HCT116 (cell line): ENCODE measurements at regions not wholly inside any gene's neighbourhood (a gene's known extent, or its start where the extent isn't known, plus 50 kb on each side); places are given as distances from the start of the nearest gene placed in this dataset.

Experiments used
- ATAC-seq: fragments of 200-7000 bp; cut with Tn5 transposase; 2 replicates; pipeline ENCODE4 v1.9.1; 2020; ENCODE audit warnings: mild to moderate bottlenecking, moderate library complexity
- BruUV-seq: library from RNA; stranded (reverse); fragments of 400-500 nt; replicated peaks from 2 replicates; lab custom pipeline; 2021; lab: Mats Ljungman, UMichigan
- CTCF ChIA-PET: fragments of 300-600 bp; sonication (Branson Sonifier 250); formaldehyde crosslinking; loops from one replicate; lab custom pipeline; 2021; ENCODE audit warnings: antibody characterized with exemption; lab: Charles Lee
- POLR2A ChIA-PET: fragments of 300-600, 350-600 bp; sonication (Branson Sonifier 250); formaldehyde crosslinking; loops from one replicate; lab custom pipeline; 2021; ENCODE audit warnings: antibody characterized with exemption; lab: Charles Lee
- RAD21 ChIA-PET, 2 experiments: fragments of 300-600 bp; sonication (Branson Sonifier 250); formaldehyde crosslinking; loops; one replicate each; lab custom pipeline; 2023; ENCODE audit warnings: low total read pairs in 2 of 2; ENCODE audit not compliant: uncharacterized antibody in 2 of 2, unreplicated experiment in 2 of 2, low non-redundant PET in 1 of 2; lab: Charles Lee
- DNase-seq: peaks from one replicate; pipeline ENCODE4 v3.0.0-alpha.2; 2010; ENCODE audit warnings: low read depth, low spot score
- H2AFZ ChIP-seq: fragments of 200-600 bp; shearing (Covaris generic), sonication (generic); 2 replicates; pipeline ENCODE4 v1.6.1; 2017; ENCODE audit warnings: low read depth, mixed run types, mixed read lengths, antibody characterized with exemption, low read length; ENCODE audit not compliant: poor library complexity, severe bottlenecking
- H3K27ac ChIP-seq: 2 replicates; pipeline ENCODE4 v1.5.1; 2012; ENCODE audit warnings: low read depth, low read length
- H3K27me3 ChIP-seq: fragments of 200-600 bp; sonication (generic); 2 replicates; pipeline ENCODE4 v1.6.1; 2016; ENCODE audit warnings: mixed run types, low read length, mixed read lengths; ENCODE audit not compliant: insufficient read depth
- H3K36me3 ChIP-seq, 2 experiments: fragments of 200-500 bp in 1 of 2; fragments of 200-600 bp in 1 of 2; sonication (Bioruptor generic) in 1 of 2; sonication (generic) in 1 of 2; 2 replicates each; pipeline versions ENCODE4 v1.5.1 to v1.6.1; 2014 to 2016; ENCODE audit warnings: low read length in 2 of 2, inconsistent platforms in 1 of 2, mixed read lengths in 1 of 2, mixed run types in 1 of 2; ENCODE audit not compliant: insufficient read depth in 2 of 2, control insufficient read depth in 1 of 2
- H3K4me1 ChIP-seq, 2 experiments: fragments of 200-600 bp in 1 of 2; sonication (generic) in 1 of 2; 2 replicates each; pipeline versions ENCODE4 v1.5.1 to v1.6.1; 2012 to 2017; ENCODE audit warnings: low read length in 2 of 2, inconsistent platforms in 1 of 2, mild to moderate bottlenecking in 1 of 2, mixed read lengths in 1 of 2, mixed run types in 1 of 2, moderate library complexity in 1 of 2; ENCODE audit not compliant: insufficient read depth in 2 of 2, control insufficient read depth in 1 of 2
- H3K4me2 ChIP-seq: fragments of 200-600 bp; sonication (generic); 2 replicates; pipeline ENCODE4 v1.6.1; 2017; ENCODE audit warnings: mixed run types, low read length, mixed read lengths
- H3K4me3 ChIP-seq, 2 experiments: fragments of 200-600 bp in 1 of 2; sonication (generic) in 1 of 2; replicated peaks in 1 of 2; 2 replicates each; pipeline ENCODE4 v1.5.1; 2011 to 2016; ENCODE audit warnings: low read length in 2 of 2, control low read depth in 1 of 2, low read depth in 1 of 2, mild to moderate bottlenecking in 1 of 2, mixed read lengths in 1 of 2, mixed run types in 1 of 2
- H3K79me2 ChIP-seq: fragments of 200-600 bp; sonication (generic); 2 replicates; pipeline ENCODE4 v1.6.1; 2017; ENCODE audit warnings: mild to moderate bottlenecking, mixed run types, low read length, moderate library complexity, mixed read lengths; ENCODE audit not compliant: insufficient read depth
- H3K9ac ChIP-seq: fragments of 200-600 bp; sonication (generic); 2 replicates; pipeline ENCODE4 v1.6.1; 2016; ENCODE audit warnings: low read length, mixed read lengths
- H3K9me2 ChIP-seq: fragments of 200-600 bp; sonication (generic), shearing (Covaris generic); 2 replicates; pipeline ENCODE4 v1.6.1; 2017; ENCODE audit warnings: mixed run types, mild to moderate bottlenecking, moderate library complexity; ENCODE audit not compliant: insufficient read depth
- H3K9me3 ChIP-seq, 2 experiments: fragments of 200-500 bp in 1 of 2; fragments of 200-600 bp in 1 of 2; sonication (Bioruptor generic) in 1 of 2; sonication (generic) in 1 of 2; 2 replicates each; pipeline ENCODE4 v1.6.1; 2014 to 2017; ENCODE audit warnings: low read length in 2 of 2, mixed read lengths in 2 of 2, inconsistent platforms in 1 of 2, low read depth in 1 of 2, mild to moderate bottlenecking in 1 of 2, mixed run types in 1 of 2, moderate library complexity in 1 of 2; ENCODE audit not compliant: control insufficient read depth in 1 of 2, insufficient read depth in 1 of 2
- H4K20me1 ChIP-seq: fragments of 200-600 bp; sonication (generic), shearing (Covaris generic); 2 replicates; pipeline ENCODE4 v1.6.1; 2017; ENCODE audit warnings: mixed run types, mild to moderate bottlenecking, moderate library complexity; ENCODE audit not compliant: insufficient read depth
- CEBPB ChIP-seq: IDR thresholded peaks from 2 replicates; pipeline ENCODE4 v1.6.1; 2012; ENCODE audit warnings: low read depth
- ELF1 ChIP-seq: IDR thresholded peaks from 2 replicates; pipeline ENCODE4 v1.6.1; 2012; ENCODE audit warnings: low read depth, borderline replicate concordance
- EZH2phosphoT487 ChIP-seq: fragments of 200-600 bp; IDR thresholded peaks from 2 replicates; pipeline ENCODE4 v1.6.1; 2018; ENCODE audit warnings: antibody characterized with exemption, borderline replicate concordance
- FOSL1 ChIP-seq: IDR thresholded peaks from 2 replicates; pipeline ENCODE4 v1.6.1; 2012; ENCODE audit warnings: low read depth
- RAD21 ChIP-seq: IDR thresholded peaks from 2 replicates; pipeline ENCODE4 v1.6.1; 2012; ENCODE audit warnings: low read depth, mild to moderate bottlenecking
- SRF ChIP-seq: IDR thresholded peaks from 2 replicates; pipeline ENCODE4 v1.6.1; 2012; ENCODE audit warnings: low read depth
- YY1 ChIP-seq: IDR thresholded peaks from 2 replicates; pipeline ENCODE4 v1.6.1; 2011; ENCODE audit warnings: low read length, low read depth, moderate library complexity, mild to moderate bottlenecking; ENCODE audit not compliant: insufficient replicate concordance; ENCODE audit errors: extremely low read depth
- intact Hi-C: fragments of 100-400 bp; cut with micrococcal nuclease; formaldehyde crosslinking; loops from 2 replicates; pipeline ENCODE4 v1.10.0; 2022
- TF ChIP-seq, protein P1 (sequence below), 3 experiments: fragments of 200-600 bp in 1 of 3; sonication (generic) in 1 of 3; IDR thresholded peaks in 2 of 3; conservative IDR thresholded peaks in 1 of 3; 2 replicates each; pipeline ENCODE4 v1.5.1; 2012 to 2017; ENCODE audit warnings: low read depth in 2 of 3, low read length in 2 of 3, antibody characterized with exemption in 1 of 3, borderline replicate concordance in 1 of 3, control low read depth in 1 of 3, mild to moderate bottlenecking in 1 of 3, mixed read lengths in 1 of 3, mixed run types in 1 of 3, moderate library complexity in 1 of 3; ENCODE audit not compliant: insufficient read depth in 1 of 3
- TF ChIP-seq, protein P2 (sequence below): IDR thresholded peaks from 2 replicates; pipeline ENCODE4 v1.6.1; 2012; ENCODE audit warnings: low read depth
- TF ChIP-seq, protein P3 (sequence below): IDR thresholded peaks from 2 replicates; pipeline ENCODE4 v1.6.1; 2011; ENCODE audit warnings: mild to moderate bottlenecking, low read length, moderate library complexity; ENCODE audit not compliant: insufficient replicate concordance; ENCODE audit errors: extremely low read depth
- TF ChIP-seq, protein P4 (sequence below): IDR thresholded peaks from 2 replicates; pipeline ENCODE4 v1.6.1; 2012

DNA sequence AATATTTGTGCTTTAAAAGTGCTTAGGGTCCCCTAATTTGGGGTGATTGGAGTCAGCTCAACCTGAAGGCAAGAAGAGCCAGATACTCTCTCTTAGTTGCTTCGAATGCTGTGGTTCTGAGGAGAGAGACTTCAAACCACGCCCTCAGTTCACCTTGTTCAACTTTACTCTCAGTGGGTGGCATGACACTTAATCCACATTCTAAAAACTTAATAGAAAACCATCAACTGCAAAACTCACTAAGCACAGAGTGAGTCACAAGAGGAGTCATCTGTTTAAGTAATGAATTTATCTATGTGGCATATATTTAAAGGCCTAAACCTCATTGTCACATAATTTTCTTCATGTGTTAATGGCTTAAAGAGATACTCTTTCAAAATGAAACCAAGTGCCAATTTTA lies 99.5 kb upstream of the SLC4A4 start:
- H3K9me3 ChIP-seq = no peaks in the 10 kb centered on the region
- H2AFZ ChIP-seq = no peak overlapping the region
- H3K36me3 ChIP-seq = no peaks in the 10 kb centered on the region
- H4K20me1 ChIP-seq = no peaks in the 10 kb centered on the region
- POLR2A ChIA-PET = no interaction called here
- RAD21 ChIA-PET = no interaction called here
- CTCF ChIA-PET = no interaction called here
- no peaks in the 10 kb centered on the region for H3K79me2 ChIP-seq
- H3K27ac ChIP-seq = no peak overlapping the region
- H3K4me1 ChIP-seq = no peaks in the 10 kb centered on the region
- H3K9ac ChIP-seq = no peak overlapping the region
- H3K4me2 ChIP-seq = no peak overlapping the region
- H3K9me2 ChIP-seq = no peaks in the 10 kb centered on the region
- intact Hi-C loops = no loop called here
- ATAC-seq (no peak), DNase-seq (no peak)
- H3K4me3 ChIP-seq = no peak overlapping the region
- H3K27me3 ChIP-seq = peaks cover 10% of the 10 kb centered on the region; the same call in 1 of the 2 replicates
- BruUV-seq = no TSS peak
- TF ChIP-seq, protein P1, sequence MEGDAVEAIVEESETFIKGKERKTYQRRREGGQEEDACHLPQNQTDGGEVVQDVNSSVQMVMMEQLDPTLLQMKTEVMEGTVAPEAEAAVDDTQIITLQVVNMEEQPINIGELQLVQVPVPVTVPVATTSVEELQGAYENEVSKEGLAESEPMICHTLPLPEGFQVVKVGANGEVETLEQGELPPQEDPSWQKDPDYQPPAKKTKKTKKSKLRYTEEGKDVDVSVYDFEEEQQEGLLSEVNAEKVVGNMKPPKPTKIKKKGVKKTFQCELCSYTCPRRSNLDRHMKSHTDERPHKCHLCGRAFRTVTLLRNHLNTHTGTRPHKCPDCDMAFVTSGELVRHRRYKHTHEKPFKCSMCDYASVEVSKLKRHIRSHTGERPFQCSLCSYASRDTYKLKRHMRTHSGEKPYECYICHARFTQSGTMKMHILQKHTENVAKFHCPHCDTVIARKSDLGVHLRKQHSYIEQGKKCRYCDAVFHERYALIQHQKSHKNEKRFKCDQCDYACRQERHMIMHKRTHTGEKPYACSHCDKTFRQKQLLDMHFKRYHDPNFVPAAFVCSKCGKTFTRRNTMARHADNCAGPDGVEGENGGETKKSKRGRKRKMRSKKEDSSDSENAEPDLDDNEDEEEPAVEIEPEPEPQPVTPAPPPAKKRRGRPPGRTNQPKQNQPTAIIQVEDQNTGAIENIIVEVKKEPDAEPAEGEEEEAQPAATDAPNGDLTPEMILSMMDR (IDR thresholded peaks at IDR 0.05 in 2 of 3, conservative IDR thresholded peaks at IDR 0.05 in 1 of 3; ENCODE audit: borderline replicate concordance in 1 of 3, insufficient read depth in 1 of 3, low read depth in 2 of 3, low read length in 2 of 3) = no peak
- TF ChIP-seq, protein P2, sequence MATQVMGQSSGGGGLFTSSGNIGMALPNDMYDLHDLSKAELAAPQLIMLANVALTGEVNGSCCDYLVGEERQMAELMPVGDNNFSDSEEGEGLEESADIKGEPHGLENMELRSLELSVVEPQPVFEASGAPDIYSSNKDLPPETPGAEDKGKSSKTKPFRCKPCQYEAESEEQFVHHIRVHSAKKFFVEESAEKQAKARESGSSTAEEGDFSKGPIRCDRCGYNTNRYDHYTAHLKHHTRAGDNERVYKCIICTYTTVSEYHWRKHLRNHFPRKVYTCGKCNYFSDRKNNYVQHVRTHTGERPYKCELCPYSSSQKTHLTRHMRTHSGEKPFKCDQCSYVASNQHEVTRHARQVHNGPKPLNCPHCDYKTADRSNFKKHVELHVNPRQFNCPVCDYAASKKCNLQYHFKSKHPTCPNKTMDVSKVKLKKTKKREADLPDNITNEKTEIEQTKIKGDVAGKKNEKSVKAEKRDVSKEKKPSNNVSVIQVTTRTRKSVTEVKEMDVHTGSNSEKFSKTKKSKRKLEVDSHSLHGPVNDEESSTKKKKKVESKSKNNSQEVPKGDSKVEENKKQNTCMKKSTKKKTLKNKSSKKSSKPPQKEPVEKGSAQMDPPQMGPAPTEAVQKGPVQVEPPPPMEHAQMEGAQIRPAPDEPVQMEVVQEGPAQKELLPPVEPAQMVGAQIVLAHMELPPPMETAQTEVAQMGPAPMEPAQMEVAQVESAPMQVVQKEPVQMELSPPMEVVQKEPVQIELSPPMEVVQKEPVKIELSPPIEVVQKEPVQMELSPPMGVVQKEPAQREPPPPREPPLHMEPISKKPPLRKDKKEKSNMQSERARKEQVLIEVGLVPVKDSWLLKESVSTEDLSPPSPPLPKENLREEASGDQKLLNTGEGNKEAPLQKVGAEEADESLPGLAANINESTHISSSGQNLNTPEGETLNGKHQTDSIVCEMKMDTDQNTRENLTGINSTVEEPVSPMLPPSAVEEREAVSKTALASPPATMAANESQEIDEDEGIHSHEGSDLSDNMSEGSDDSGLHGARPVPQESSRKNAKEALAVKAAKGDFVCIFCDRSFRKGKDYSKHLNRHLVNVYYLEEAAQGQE = no peak
- TF ChIP-seq EZH2phosphoT487 (no peak), RAD21 (no peak), FOSL1 (no peak), CEBPB (no peak), ELF1 (no peak), SRF (no peak), YY1 (no peak)
- TF ChIP-seq, protein P3, sequence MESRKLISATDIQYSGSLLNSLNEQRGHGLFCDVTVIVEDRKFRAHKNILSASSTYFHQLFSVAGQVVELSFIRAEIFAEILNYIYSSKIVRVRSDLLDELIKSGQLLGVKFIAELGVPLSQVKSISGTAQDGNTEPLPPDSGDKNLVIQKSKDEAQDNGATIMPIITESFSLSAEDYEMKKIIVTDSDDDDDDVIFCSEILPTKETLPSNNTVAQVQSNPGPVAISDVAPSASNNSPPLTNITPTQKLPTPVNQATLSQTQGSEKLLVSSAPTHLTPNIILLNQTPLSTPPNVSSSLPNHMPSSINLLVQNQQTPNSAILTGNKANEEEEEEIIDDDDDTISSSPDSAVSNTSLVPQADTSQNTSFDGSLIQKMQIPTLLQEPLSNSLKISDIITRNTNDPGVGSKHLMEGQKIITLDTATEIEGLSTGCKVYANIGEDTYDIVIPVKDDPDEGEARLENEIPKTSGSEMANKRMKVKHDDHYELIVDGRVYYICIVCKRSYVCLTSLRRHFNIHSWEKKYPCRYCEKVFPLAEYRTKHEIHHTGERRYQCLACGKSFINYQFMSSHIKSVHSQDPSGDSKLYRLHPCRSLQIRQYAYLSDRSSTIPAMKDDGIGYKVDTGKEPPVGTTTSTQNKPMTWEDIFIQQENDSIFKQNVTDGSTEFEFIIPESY = no peak
- TF ChIP-seq, protein P4, sequence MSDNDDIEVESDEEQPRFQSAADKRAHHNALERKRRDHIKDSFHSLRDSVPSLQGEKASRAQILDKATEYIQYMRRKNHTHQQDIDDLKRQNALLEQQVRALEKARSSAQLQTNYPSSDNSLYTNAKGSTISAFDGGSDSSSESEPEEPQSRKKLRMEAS = no peak
